ENCODE measurements at regions not wholly inside any gene's neighbourhood (a gene's known extent, or its start where the extent isn't known, plus 50 kb on each side); places are given as distances from the start of the nearest gene placed in this dataset.

- no peaks in the 10 kb centered on the region for H3K79me2 ChIP-seq (ENCODE audit: insufficient read depth, low read length)
- DNase-seq (ENCODE audit: insufficient read length, low spot score, missing footprints), result peak; percentile 22
These were observed 463.1 kb upstream of the DDX18 start for GRCh38 chr2:117351396-117351795.

DNA sequence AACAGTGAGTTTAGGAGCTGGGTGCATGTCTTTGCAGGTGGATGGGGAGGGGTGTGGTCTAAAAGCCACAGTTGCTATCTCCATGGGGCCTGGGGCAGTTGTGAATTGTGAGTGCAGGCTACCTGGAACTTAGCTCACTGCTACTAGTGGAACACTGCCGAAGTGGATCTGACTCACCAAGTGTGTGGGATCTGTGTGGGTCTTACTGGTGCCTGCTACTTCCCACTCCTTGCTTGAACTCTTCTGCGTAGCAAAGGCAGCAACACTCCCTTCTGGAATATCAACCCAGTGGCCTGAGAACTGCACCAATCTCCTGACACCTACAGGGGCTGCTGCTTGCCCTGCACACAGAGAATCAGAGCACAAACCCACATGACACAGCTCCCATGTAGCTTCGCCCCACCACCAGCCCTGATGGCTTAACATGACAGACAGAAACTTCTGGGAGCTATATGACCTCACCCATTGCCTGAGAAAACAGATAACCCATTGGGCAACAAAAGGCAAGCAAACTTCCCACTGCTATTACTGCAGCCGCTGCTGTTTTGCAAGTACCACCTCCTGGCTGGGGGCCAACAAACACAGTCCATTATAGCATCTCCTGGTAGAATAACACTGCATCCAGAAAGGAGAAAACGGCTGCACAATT is 455.1 kb upstream of the DDX18 start:
- no peak for TF ChIP-seq CTCF (IDR thresholded peaks at IDR 0.05; ENCODE audit: extremely low read depth, low read depth, low read length)
- H4K20me1 ChIP-seq (ENCODE audit: insufficient read depth, low read length), result no peaks in the 10 kb centered on the region
- H3K4me2 ChIP-seq (ENCODE audit: insufficient read depth, low read length), result no peak overlapping the region
- no peak overlapping the region for H2AFZ ChIP-seq (ENCODE audit: low read length)
- no peaks in the 10 kb centered on the region for H3K4me1 ChIP-seq (ENCODE audit: insufficient read depth, low read length)
- no peak overlapping the region for H3K27ac ChIP-seq (ENCODE audit: low read depth, low read length)
- peaks cover 2% of the 10 kb centered on the region for H3K9me3 ChIP-seq (ENCODE audit: low read depth, low read length)
- DNase-seq (ENCODE audit: insufficient read length, low spot score, missing footprints), result no peak
- no peaks in the 10 kb centered on the region for H3K27me3 ChIP-seq (ENCODE audit: insufficient read depth, low read length)
- no peaks in the 10 kb centered on the region for H3K79me2 ChIP-seq (ENCODE audit: insufficient read depth, low read length)
- H3K4me3 ChIP-seq (ENCODE audit: insufficient read depth, low read length), result no peak overlapping the region
- H3K36me3 ChIP-seq (ENCODE audit: insufficient read depth, low read length), result no peaks in the 10 kb centered on the region

More at GRCh38 chr2:117351396-117351795, 463.1 kb upstream of the DDX18 start:
- TF ChIP-seq CTCF (IDR thresholded peaks at IDR 0.05; ENCODE audit: extremely low read depth, low read depth, low read length), result no peak
- no peaks in the 10 kb centered on the region for H4K20me1 ChIP-seq (ENCODE audit: insufficient read depth, low read length)
- H2AFZ ChIP-seq (ENCODE audit: low read length), result no peak overlapping the region
- peaks cover 12% of the 10 kb centered on the region for H3K9me3 ChIP-seq (ENCODE audit: low read depth, low read length)
- no peak overlapping the region for H3K27ac ChIP-seq (ENCODE audit: low read depth, low read length)
- no peak overlapping the region for H3K4me2 ChIP-seq (ENCODE audit: insufficient read depth, low read length)
- no peaks in the 10 kb centered on the region for H3K27me3 ChIP-seq (ENCODE audit: insufficient read depth, low read length)
- no peaks in the 10 kb centered on the region for H3K36me3 ChIP-seq (ENCODE audit: insufficient read depth, low read length)
- H3K4me3 ChIP-seq (ENCODE audit: insufficient read depth, low read length), result no peak overlapping the region
- no peaks in the 10 kb centered on the region for H3K4me1 ChIP-seq (ENCODE audit: insufficient read depth, low read length)

DNA sequence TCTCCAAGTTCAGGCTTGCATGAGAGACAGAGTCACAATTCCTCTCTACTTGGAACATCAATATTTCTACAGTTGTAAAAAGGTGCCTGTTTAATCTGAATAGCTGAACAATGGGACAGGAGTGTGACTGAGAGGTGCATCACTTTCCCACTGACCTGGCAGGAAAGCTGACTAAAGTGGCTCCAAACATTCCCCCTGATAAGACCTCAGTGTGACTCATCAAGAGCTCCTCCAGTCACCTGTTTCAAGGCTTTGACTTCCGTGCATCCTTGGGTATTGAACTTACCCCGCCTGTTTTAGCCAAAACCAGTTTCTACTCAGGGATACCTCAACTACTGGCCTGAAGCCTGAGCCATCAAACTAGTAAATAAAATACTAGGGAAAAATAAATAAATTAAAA is 453.9 kb upstream of the DDX18 start:
- no peak overlapping the region for H3K4me3 ChIP-seq (ENCODE audit: insufficient read depth, low read length)
- DNase-seq (ENCODE audit: insufficient read length, low spot score, missing footprints), result no peak
- no peaks in the 10 kb centered on the region for H3K4me1 ChIP-seq (ENCODE audit: insufficient read depth, low read length)
- no peak overlapping the region for H2AFZ ChIP-seq (ENCODE audit: low read length)
- H4K20me1 ChIP-seq (ENCODE audit: insufficient read depth, low read length), result no peaks in the 10 kb centered on the region
- TF ChIP-seq CTCF (IDR thresholded peaks at IDR 0.05; ENCODE audit: extremely low read depth, low read depth, low read length), result no peak
- H3K36me3 ChIP-seq (ENCODE audit: insufficient read depth, low read length), result no peaks in the 10 kb centered on the region
- H3K79me2 ChIP-seq (ENCODE audit: insufficient read depth, low read length), result no peaks in the 10 kb centered on the region
- peaks cover 2% of the 10 kb centered on the region for H3K9me3 ChIP-seq (ENCODE audit: low read depth, low read length)
- no peak overlapping the region for H3K27ac ChIP-seq (ENCODE audit: low read depth, low read length)
- no peak overlapping the region for H3K4me2 ChIP-seq (ENCODE audit: insufficient read depth, low read length)
- no peaks in the 10 kb centered on the region for H3K27me3 ChIP-seq (ENCODE audit: insufficient read depth, low read length)

GRCh38 chr2:117378653-117379052 is 435.8 kb upstream of the DDX18 start:
- no peak for TF ChIP-seq CTCF (IDR thresholded peaks at IDR 0.05; ENCODE audit: extremely low read depth, low read depth, low read length)
- no peak overlapping the region for H2AFZ ChIP-seq (ENCODE audit: low read length)
- H3K27ac ChIP-seq (ENCODE audit: low read depth, low read length), result no peak overlapping the region
- no peaks in the 10 kb centered on the region for H3K4me1 ChIP-seq (ENCODE audit: insufficient read depth, low read length)
- no peaks in the 10 kb centered on the region for H4K20me1 ChIP-seq (ENCODE audit: insufficient read depth, low read length)
- no peak overlapping the region for H3K4me2 ChIP-seq (ENCODE audit: insufficient read depth, low read length)
- no peak overlapping the region for H3K4me3 ChIP-seq (ENCODE audit: insufficient read depth, low read length)
- H3K79me2 ChIP-seq (ENCODE audit: insufficient read depth, low read length), result no peaks in the 10 kb centered on the region
- H3K27me3 ChIP-seq (ENCODE audit: insufficient read depth, low read length), result no peaks in the 10 kb centered on the region
- no peaks in the 10 kb centered on the region for H3K9me3 ChIP-seq (ENCODE audit: low read depth, low read length)
- no peak for DNase-seq (ENCODE audit: insufficient read length, low spot score, missing footprints)
- no peaks in the 10 kb centered on the region for H3K36me3 ChIP-seq (ENCODE audit: insufficient read depth, low read length)

Data from osteoblast (primary cell).